Fibroblast of lung (primary cell): ENCODE measurements at regions not wholly inside any gene's neighbourhood (a gene's known extent, or its start where the extent isn't known, plus 50 kb on each side); places are given as distances from the start of the nearest gene placed in this dataset.

ENCODE experiments used
- CTCF ChIP-seq, 2 donors: IDR thresholded peaks in 1 of 2; conservative IDR thresholded peaks in 1 of 2; 1 replicate in 1 of 2; 2 replicates in 1 of 2; pipeline ENCODE4 v1.5.1; 2011 to 2012; ENCODE audit warnings: low read length in 2 of 2, control low read depth in 1 of 2, inconsistent platforms in 1 of 2, low read depth in 1 of 2, mild to moderate bottlenecking in 1 of 2
- EZH2 ChIP-seq: IDR thresholded peaks from 2 replicates; pipeline ENCODE4 v1.5.1; 2012; ENCODE audit warnings: low read length, control low read depth, mild to moderate bottlenecking; ENCODE audit errors: missing control alignments

DNA sequence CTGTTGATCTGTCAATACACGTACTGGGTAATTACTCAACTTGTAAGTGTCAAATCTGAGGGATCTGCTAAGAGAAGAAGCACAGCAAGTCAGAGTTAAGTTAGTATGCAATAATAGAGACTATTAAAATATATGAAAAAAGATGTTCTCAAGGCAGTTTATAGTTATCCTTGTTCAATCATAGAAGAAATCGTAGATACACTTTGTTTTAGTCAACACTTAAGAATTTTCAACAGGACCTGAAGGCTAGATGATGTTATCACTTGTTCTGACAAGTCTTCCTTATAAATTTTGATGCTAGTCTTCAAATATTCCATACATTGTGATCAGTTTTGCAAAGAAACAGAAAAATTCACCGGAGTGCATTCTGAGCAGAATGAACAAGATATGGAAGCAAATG, 91.1 kb upstream of the KCNQ5 start:
- TF ChIP-seq CTCF (conservative IDR thresholded peaks at IDR 0.05 in 1 of 2, IDR thresholded peaks at IDR 0.05 in 1 of 2; ENCODE audit: low read depth in 1 of 2, low read length in 2 of 2) (no peak), EZH2 (no peak)
